ENCODE measurements at regions not wholly inside any gene's neighbourhood (a gene's known extent, or its start where the extent isn't known, plus 50 kb on each side); places are given as distances from the start of the nearest gene placed in this dataset.

DNA sequence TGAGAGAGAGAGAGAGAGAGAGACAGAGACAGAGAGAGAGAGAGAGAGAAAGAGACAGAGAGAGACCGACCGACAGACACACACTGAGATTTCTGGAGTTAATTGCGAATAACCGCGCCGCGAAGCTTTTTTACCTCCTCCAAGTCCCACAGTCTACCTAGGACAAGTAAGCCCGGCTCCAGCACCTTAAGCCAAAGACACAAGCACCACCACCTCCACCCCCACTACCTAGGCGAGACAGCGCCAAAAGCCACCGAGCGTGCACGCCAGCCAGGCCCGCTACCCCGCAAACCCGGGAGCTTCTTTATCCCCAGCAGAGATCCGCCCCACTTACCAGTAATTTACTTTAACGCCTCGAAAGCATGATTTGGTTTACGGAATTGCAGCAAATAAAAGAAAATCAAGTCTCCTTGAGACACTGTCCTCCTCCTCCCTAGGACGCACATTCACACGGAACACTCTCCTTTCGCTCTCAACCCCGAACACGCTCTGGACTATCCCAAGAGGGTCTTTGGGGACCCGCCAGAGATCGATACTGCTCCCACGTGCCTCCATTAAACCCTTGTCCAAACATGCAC lies 649.6 kb upstream of the DIPK2B start (continued):
- TF ChIP-seq, protein P1, sequence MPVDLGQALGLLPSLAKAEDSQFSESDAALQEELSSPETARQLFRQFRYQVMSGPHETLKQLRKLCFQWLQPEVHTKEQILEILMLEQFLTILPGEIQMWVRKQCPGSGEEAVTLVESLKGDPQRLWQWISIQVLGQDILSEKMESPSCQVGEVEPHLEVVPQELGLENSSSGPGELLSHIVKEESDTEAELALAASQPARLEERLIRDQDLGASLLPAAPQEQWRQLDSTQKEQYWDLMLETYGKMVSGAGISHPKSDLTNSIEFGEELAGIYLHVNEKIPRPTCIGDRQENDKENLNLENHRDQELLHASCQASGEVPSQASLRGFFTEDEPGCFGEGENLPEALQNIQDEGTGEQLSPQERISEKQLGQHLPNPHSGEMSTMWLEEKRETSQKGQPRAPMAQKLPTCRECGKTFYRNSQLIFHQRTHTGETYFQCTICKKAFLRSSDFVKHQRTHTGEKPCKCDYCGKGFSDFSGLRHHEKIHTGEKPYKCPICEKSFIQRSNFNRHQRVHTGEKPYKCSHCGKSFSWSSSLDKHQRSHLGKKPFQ (CRISPR knock-in tag; IDR thresholded peaks at IDR 0.05; ENCODE audit: insufficient replicate concordance): no peak

GRCh38 chrX:45849261-45849862 lies 648.7 kb upstream of the DIPK2B start:
- TF ChIP-seq, protein P2, sequence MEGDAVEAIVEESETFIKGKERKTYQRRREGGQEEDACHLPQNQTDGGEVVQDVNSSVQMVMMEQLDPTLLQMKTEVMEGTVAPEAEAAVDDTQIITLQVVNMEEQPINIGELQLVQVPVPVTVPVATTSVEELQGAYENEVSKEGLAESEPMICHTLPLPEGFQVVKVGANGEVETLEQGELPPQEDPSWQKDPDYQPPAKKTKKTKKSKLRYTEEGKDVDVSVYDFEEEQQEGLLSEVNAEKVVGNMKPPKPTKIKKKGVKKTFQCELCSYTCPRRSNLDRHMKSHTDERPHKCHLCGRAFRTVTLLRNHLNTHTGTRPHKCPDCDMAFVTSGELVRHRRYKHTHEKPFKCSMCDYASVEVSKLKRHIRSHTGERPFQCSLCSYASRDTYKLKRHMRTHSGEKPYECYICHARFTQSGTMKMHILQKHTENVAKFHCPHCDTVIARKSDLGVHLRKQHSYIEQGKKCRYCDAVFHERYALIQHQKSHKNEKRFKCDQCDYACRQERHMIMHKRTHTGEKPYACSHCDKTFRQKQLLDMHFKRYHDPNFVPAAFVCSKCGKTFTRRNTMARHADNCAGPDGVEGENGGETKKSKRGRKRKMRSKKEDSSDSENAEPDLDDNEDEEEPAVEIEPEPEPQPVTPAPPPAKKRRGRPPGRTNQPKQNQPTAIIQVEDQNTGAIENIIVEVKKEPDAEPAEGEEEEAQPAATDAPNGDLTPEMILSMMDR (CRISPR knock-in tag; IDR thresholded peaks at IDR 0.05): peak; percentile 42
- TF ChIP-seq ATF4 (CRISPR knock-in tag; IDR thresholded peaks at IDR 0.05) (no peak), AGO2 (optimal IDR thresholded peaks at IDR 0.05; ENCODE audit: low read depth, low read length) (no peak), ARID3A (IDR thresholded peaks at IDR 0.05; ENCODE audit: low read depth, low read length) (peak; percentile 83; the same call in 1 of the 2 replicates), ZNF614 (CRISPR knock-in tag; IDR thresholded peaks at IDR 0.05; ENCODE audit: borderline replicate concordance) (no peak), JUNB (CRISPR knock-in tag; IDR thresholded peaks at IDR 0.05; ENCODE audit: borderline replicate concordance) (no peak), ELF1 (CRISPR knock-in tag; IDR thresholded peaks at IDR 0.05) (no peak), CBX2 (IDR thresholded peaks at IDR 0.05; ENCODE audit: low read depth, low read length) (no peak), CBX2 (CRISPR knock-in tag; IDR thresholded peaks at IDR 0.05; ENCODE audit: low read depth) (no peak), SP2 (CRISPR knock-in tag; IDR thresholded peaks at IDR 0.05) (no peak), STAG1 (CRISPR knock-in tag; IDR thresholded peaks at IDR 0.05) (peak; percentile 21; the same call in 1 of the 2 replicates)
- TF ChIP-seq, protein P3, sequence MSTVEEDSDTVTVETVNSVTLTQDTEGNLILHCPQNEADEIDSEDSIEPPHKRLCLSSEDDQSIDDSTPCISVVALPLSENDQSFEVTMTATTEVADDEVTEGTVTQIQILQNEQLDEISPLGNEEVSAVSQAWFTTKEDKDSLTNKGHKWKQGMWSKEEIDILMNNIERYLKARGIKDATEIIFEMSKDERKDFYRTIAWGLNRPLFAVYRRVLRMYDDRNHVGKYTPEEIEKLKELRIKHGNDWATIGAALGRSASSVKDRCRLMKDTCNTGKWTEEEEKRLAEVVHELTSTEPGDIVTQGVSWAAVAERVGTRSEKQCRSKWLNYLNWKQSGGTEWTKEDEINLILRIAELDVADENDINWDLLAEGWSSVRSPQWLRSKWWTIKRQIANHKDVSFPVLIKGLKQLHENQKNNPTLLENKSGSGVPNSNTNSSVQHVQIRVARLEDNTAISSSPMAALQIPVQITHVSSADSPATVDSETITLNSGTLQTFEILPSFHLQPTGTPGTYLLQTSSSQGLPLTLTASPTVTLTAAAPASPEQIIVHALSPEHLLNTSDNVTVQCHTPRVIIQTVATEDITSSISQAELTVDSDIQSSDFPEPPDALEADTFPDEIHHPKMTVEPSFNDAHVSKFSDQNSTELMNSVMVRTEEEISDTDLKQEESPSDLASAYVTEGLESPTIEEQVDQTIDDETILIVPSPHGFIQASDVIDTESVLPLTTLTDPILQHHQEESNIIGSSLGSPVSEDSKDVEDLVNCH (CRISPR knock-in tag; IDR thresholded peaks at IDR 0.05): no peak
- ChIA-PET POLR2A (no interaction called here), CTCF (ENCODE audit: low intra/inter-chr PET ratio, low total read pairs) (no interaction called here)
- FAIRE-seq (peak; percentile 56), ATAC-seq (no peak), DNase-seq (ENCODE audit: low spot score) (peak; percentile 61)
- Histone ChIP-seq H3K4me3 (replicated peaks in 1 of 3; ENCODE audit: insufficient read depth in 1 of 3, low read depth in 2 of 3, low read length in 3 of 3) (peak overlapping the region; percentile 68 to 77 (median 75); a peak in 5 of 6 replicates), H3K9me3 (ENCODE audit: low read length) (no peaks in the 10 kb centered on the region), H3K27ac (ENCODE audit: extremely low read length, insufficient read depth, low read length) (no peak overlapping the region), H3K36me3 (replicated peaks in 1 of 2; ENCODE audit: control insufficient read depth in 1 of 2, insufficient read depth in 2 of 2, low read length in 2 of 2) (no peaks in the 10 kb centered on the region), H4K20me1 (ENCODE audit: insufficient read depth, low read length) (no peaks in the 10 kb centered on the region), H3K27me3 (ENCODE audit: control insufficient read depth in 1 of 2, insufficient read depth in 2 of 2, low read length in 2 of 2) (no peaks in the 10 kb centered on the region; a peak in 1 of 5 replicates), H3K9ac (ENCODE audit: insufficient read depth, low read depth, low read length) (peak overlapping the region; percentile 71), H2AFZ (ENCODE audit: low read length) (peak overlapping the region; percentile 15), H3K4me2 (ENCODE audit: low read depth, low read length) (peak overlapping the region; percentile 73), H3K79me2 (ENCODE audit: insufficient read depth, low read length) (peaks cover 23% of the 10 kb centered on the region), H3K4me1 (ENCODE audit: insufficient read depth, low read length) (peaks cover 6% of the 10 kb centered on the region; the same call in 1 of the 2 replicates)
- BruUV-seq (replicated peaks): TSS peak; percentile 53
- WGBS (ENCODE audit: low lambda C conversion rate): 6% methylated on average over 9 of the region's 9 CpGs
- intact Hi-C loops (cut with micrococcal nuclease; ENCODE audit: unreplicated experiment): loop anchor here (1.0 kb wide), 1 partner anchor 334 kb away; no protein-coding TSS in a partner anchor
- in situ Hi-C loops (cut with HindIII; ENCODE audit: extremely low pct_ligation_motif_present, low pct_unique_long_range_greater_than_20kb): loop anchor here (25.0 kb wide), 1 partner anchor 513 kb away; no protein-coding TSS in a partner anchor
